ENCODE measurements at regions not wholly inside any gene's neighbourhood (a gene's known extent, or its start where the extent isn't known, plus 50 kb on each side); places are given as distances from the start of the nearest gene placed in this dataset.

DNA sequence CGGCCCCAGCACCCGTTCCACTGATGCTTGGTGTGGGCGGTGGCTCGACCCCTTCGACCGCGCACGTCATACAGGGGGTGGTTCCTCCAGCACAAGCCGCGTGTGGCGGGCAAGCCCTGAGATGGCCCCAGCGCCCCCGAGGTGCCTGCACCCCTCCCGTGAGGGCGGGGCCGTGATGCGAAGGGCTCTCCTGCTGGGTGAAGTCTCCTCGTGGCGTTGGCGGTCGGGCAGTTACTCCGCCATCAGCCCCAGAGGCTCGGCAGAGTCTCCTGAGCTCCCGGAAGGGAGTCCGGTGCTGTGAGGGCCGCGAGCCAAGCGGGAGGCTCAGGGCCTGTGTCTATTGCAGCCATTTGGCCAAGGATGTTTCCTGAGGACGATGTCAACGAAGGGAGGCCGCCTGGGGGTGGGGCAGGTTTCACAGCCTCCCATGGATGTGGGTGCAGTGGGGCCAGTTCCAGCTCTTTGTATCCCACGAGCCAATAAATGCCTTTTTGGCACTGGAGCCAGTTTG, 78.1 kb upstream of the GALNT9 start:
- in situ Hi-C loops (cut with HindIII; ENCODE audit: low sequenced_read_pairs), result no loop called here
- no peak for TF ChIP-seq CTCF (IDR thresholded peaks at IDR 0.05; ENCODE audit: low read depth, low read length, missing control alignments)
- no peak overlapping the region for H3K4me3 ChIP-seq (ENCODE audit: low read depth, low read length)
- no peak for DNase-seq (ENCODE audit: low read depth)

GRCh38 chr12:132406493-132407450, 77.4 kb upstream of the GALNT9 start:
- H3K4me3 ChIP-seq (ENCODE audit: low read depth, low read length), result no peak overlapping the region
- in situ Hi-C loops (cut with HindIII; ENCODE audit: low sequenced_read_pairs), result no loop called here
- TF ChIP-seq CTCF (IDR thresholded peaks at IDR 0.05; ENCODE audit: low read depth, low read length, missing control alignments), result no peak
- DNase-seq (ENCODE audit: low read depth), result no peak

DNA sequence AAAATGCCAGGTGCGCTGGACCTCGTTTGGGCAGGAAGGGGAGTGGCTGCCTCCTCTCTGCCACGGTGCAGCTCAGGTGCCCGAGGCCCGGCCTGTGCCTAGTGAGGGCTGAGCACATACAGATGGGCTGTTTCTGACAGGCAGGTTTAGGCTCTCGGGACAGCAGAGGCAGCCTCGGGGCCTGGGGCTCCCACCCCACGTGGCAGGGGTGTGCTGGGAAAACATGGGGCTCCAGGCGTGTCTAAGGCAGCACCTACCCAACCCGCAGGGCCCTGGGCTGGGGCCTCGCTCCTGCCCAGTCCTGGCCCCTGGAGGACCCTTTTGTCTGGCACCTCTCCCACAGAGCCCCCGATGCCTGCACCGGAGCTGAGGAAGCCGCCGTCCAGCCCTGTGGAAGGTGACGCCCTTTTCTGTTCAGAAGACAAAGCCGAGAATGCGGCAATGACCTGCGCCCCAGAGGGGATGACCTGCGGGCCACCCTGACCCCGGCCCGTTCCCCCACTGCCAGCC, 76.4 kb upstream of the GALNT9 start:
- no peak for DNase-seq (ENCODE audit: low read depth)
- in situ Hi-C loops (cut with HindIII; ENCODE audit: low sequenced_read_pairs), result no loop called here
- no peak for TF ChIP-seq CTCF (IDR thresholded peaks at IDR 0.05; ENCODE audit: low read depth, low read length, missing control alignments)
- H3K4me3 ChIP-seq (ENCODE audit: low read depth, low read length), result no peak overlapping the region

GRCh38 chr12:132404951-132405741, 75.8 kb upstream of the GALNT9 start:
- in situ Hi-C loops (cut with HindIII; ENCODE audit: low sequenced_read_pairs), result no loop called here
- H3K4me3 ChIP-seq (ENCODE audit: low read depth, low read length), result no peak overlapping the region
- no peak for DNase-seq (ENCODE audit: low read depth)
- TF ChIP-seq CTCF (IDR thresholded peaks at IDR 0.05; ENCODE audit: low read depth, low read length, missing control alignments), result no peak

- no peak for DNase-seq (ENCODE audit: low read depth)
- TF ChIP-seq CTCF (IDR thresholded peaks at IDR 0.05; ENCODE audit: low read depth, low read length, missing control alignments), result no peak
- in situ Hi-C loops (cut with HindIII; ENCODE audit: low sequenced_read_pairs), result no loop called here
- H3K4me3 ChIP-seq (ENCODE audit: low read depth, low read length), result no peak overlapping the region
Observed at GRCh38 chr12:132404435-132404855, 75.1 kb upstream of the GALNT9 start.
